ENCODE measurements at regions not wholly inside any gene's neighbourhood (a gene's known extent, or its start where the extent isn't known, plus 50 kb on each side); places are given as distances from the start of the nearest gene placed in this dataset.
"Not testable (repeated sequence)": the region's sequence is repeated elsewhere in the genome, so short reads cannot be mapped to it uniquely, and the experiment has no call there.

GRCh38 chr15:34528055-34528754 lies 55.2 kb downstream of the GOLGA8B start:
- H3K4me1 ChIP-seq (ENCODE audit: control insufficient read depth in 1 of 2, insufficient read depth in 2 of 2, low read length in 2 of 2); H4K20me1 ChIP-seq (ENCODE audit: insufficient read depth, low read length); H3K27ac Mint-ChIP-seq; H3K4me2 ChIP-seq (replicated peaks; ENCODE audit: extremely low read depth, low read length, poor library complexity, severe bottlenecking); H3K4me3 Mint-ChIP-seq; H3K36me3 ChIP-seq (replicated peaks in 1 of 2; ENCODE audit: control insufficient read depth in 1 of 2, insufficient read depth in 2 of 2, low read length in 2 of 2); H3K9me3 Mint-ChIP-seq; H3K36me3 Mint-ChIP-seq; H3K27me3 Mint-ChIP-seq (ENCODE audit: low read depth in 3 of 3); intact Hi-C loops (cut with micrococcal nuclease); H3K9me3 ChIP-seq (replicated peaks in 1 of 2; ENCODE audit: control insufficient read depth in 1 of 2, insufficient read depth in 1 of 2, low read length in 2 of 2); H3K9ac ChIP-seq (ENCODE audit: insufficient read depth, low read length, poor library complexity, severe bottlenecking); H2AFZ ChIP-seq (ENCODE audit: insufficient read depth, low read depth, low read length, poor library complexity, severe bottlenecking); H3K79me2 ChIP-seq (ENCODE audit: insufficient read depth, low read length); H3K4me3 ChIP-seq (replicated peaks in 1 of 3; ENCODE audit: low read depth in 2 of 3, low read length in 3 of 3); DNase-seq; H3K27me3 ChIP-seq (ENCODE audit: control insufficient read depth in 2 of 2, insufficient read depth in 2 of 2, low read length in 2 of 2); H3K27ac ChIP-seq (ENCODE audit: low read depth in 1 of 2, low read length in 2 of 2); H3K4me1 Mint-ChIP-seq: not testable (repeated sequence)
- WGBS (ENCODE audit: insufficient coverage): no CpG with 5 or more reads among the region's 20 CpGs

DNA sequence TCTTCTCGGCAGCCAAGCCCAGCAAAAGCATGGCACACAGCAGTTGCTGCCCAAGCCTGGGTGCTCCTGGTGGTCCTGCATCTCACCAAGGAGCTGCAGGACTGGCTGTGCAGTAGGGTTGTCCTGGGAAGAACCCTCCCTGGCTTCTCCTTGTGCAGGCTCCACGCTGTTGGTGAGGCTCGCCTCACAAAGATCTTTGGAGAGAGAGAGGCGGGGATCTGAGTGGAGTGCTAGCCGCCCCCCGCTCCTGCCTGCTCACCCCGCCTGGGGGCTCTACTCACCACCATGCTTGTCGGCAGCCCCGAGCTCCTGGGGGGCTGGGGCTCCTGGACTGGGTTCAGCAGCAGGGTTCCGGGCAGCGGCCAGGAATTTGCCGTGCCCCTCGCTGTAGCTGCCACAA lies 55.8 kb downstream of the GOLGA8B start:
- H3K4me3 Mint-ChIP-seq; H3K4me1 ChIP-seq (ENCODE audit: control insufficient read depth in 1 of 2, insufficient read depth in 2 of 2, low read length in 2 of 2); DNase-seq; H2AFZ ChIP-seq (ENCODE audit: insufficient read depth, low read depth, low read length, poor library complexity, severe bottlenecking); intact Hi-C loops (cut with micrococcal nuclease); H3K27me3 ChIP-seq (ENCODE audit: control insufficient read depth in 2 of 2, insufficient read depth in 2 of 2, low read length in 2 of 2); H3K79me2 ChIP-seq (ENCODE audit: insufficient read depth, low read length); H3K9me3 ChIP-seq (replicated peaks in 1 of 2; ENCODE audit: control insufficient read depth in 1 of 2, insufficient read depth in 1 of 2, low read length in 2 of 2); H3K4me2 ChIP-seq (replicated peaks; ENCODE audit: extremely low read depth, low read length, poor library complexity, severe bottlenecking); H3K4me3 ChIP-seq (replicated peaks in 1 of 3; ENCODE audit: low read depth in 2 of 3, low read length in 3 of 3); H3K9ac ChIP-seq (ENCODE audit: insufficient read depth, low read length, poor library complexity, severe bottlenecking); H4K20me1 ChIP-seq (ENCODE audit: insufficient read depth, low read length); H3K4me1 Mint-ChIP-seq; H3K27ac ChIP-seq (ENCODE audit: low read depth in 1 of 2, low read length in 2 of 2); H3K9me3 Mint-ChIP-seq; H3K27ac Mint-ChIP-seq; H3K36me3 Mint-ChIP-seq; H3K36me3 ChIP-seq (replicated peaks in 1 of 2; ENCODE audit: control insufficient read depth in 1 of 2, insufficient read depth in 2 of 2, low read length in 2 of 2); H3K27me3 Mint-ChIP-seq (ENCODE audit: low read depth in 3 of 3): not testable (repeated sequence)
- WGBS (ENCODE audit: insufficient coverage): no CpG with 5 or more reads among the region's 13 CpGs

- H3K36me3 ChIP-seq (replicated peaks in 1 of 2; ENCODE audit: control insufficient read depth in 1 of 2, insufficient read depth in 2 of 2, low read length in 2 of 2); H3K4me3 ChIP-seq (replicated peaks in 1 of 3; ENCODE audit: low read depth in 2 of 3, low read length in 3 of 3); H3K4me1 Mint-ChIP-seq; intact Hi-C loops (cut with micrococcal nuclease); H3K9ac ChIP-seq (ENCODE audit: insufficient read depth, low read length, poor library complexity, severe bottlenecking); H3K27ac Mint-ChIP-seq; DNase-seq; H3K4me2 ChIP-seq (replicated peaks; ENCODE audit: extremely low read depth, low read length, poor library complexity, severe bottlenecking); H3K36me3 Mint-ChIP-seq; H3K9me3 Mint-ChIP-seq; H2AFZ ChIP-seq (ENCODE audit: insufficient read depth, low read depth, low read length, poor library complexity, severe bottlenecking); H3K79me2 ChIP-seq (ENCODE audit: insufficient read depth, low read length); H3K4me3 Mint-ChIP-seq; H4K20me1 ChIP-seq (ENCODE audit: insufficient read depth, low read length); H3K9me3 ChIP-seq (replicated peaks in 1 of 2; ENCODE audit: control insufficient read depth in 1 of 2, insufficient read depth in 1 of 2, low read length in 2 of 2); H3K27ac ChIP-seq (ENCODE audit: low read depth in 1 of 2, low read length in 2 of 2); H3K4me1 ChIP-seq (ENCODE audit: control insufficient read depth in 1 of 2, insufficient read depth in 2 of 2, low read length in 2 of 2); H3K27me3 Mint-ChIP-seq (ENCODE audit: low read depth in 3 of 3); H3K27me3 ChIP-seq (ENCODE audit: control insufficient read depth in 2 of 2, insufficient read depth in 2 of 2, low read length in 2 of 2): not testable (repeated sequence)
- peak; percentile 14 for TF ChIP-seq CTCF (IDR thresholded peaks at IDR 0.05)
- 89% methylated on average over 3 of the region's 12 CpGs for WGBS (ENCODE audit: insufficient coverage)
These were observed 59.6 kb downstream of the GOLGA8B start for GRCh38 chr15:34523849-34524248.

- H3K9me3 Mint-ChIP-seq; H3K4me3 ChIP-seq (replicated peaks in 1 of 3; ENCODE audit: low read depth in 2 of 3, low read length in 3 of 3); H3K27ac Mint-ChIP-seq; H2AFZ ChIP-seq (ENCODE audit: insufficient read depth, low read depth, low read length, poor library complexity, severe bottlenecking); H3K4me1 Mint-ChIP-seq; H3K27me3 ChIP-seq (ENCODE audit: control insufficient read depth in 2 of 2, insufficient read depth in 2 of 2, low read length in 2 of 2); H3K27me3 Mint-ChIP-seq (ENCODE audit: low read depth in 3 of 3); H3K9ac ChIP-seq (ENCODE audit: insufficient read depth, low read length, poor library complexity, severe bottlenecking); H3K36me3 Mint-ChIP-seq; H3K9me3 ChIP-seq (replicated peaks in 1 of 2; ENCODE audit: control insufficient read depth in 1 of 2, insufficient read depth in 1 of 2, low read length in 2 of 2); H3K4me3 Mint-ChIP-seq; H4K20me1 ChIP-seq (ENCODE audit: insufficient read depth, low read length); DNase-seq; H3K79me2 ChIP-seq (ENCODE audit: insufficient read depth, low read length); H3K27ac ChIP-seq (ENCODE audit: low read depth in 1 of 2, low read length in 2 of 2); intact Hi-C loops (cut with micrococcal nuclease); H3K4me1 ChIP-seq (ENCODE audit: control insufficient read depth in 1 of 2, insufficient read depth in 2 of 2, low read length in 2 of 2); H3K36me3 ChIP-seq (replicated peaks in 1 of 2; ENCODE audit: control insufficient read depth in 1 of 2, insufficient read depth in 2 of 2, low read length in 2 of 2); H3K4me2 ChIP-seq (replicated peaks; ENCODE audit: extremely low read depth, low read length, poor library complexity, severe bottlenecking): not testable (repeated sequence)
- no CpG with 5 or more reads among the region's 12 CpGs for WGBS (ENCODE audit: insufficient coverage)
These were observed 60.9 kb downstream of the GOLGA8B start for GRCh38 chr15:34522601-34523000.
